Breast epithelium (tissue), 4 donors: ENCODE measurements at regions not wholly inside any gene's neighbourhood (a gene's known extent, or its start where the extent isn't known, plus 50 kb on each side); places are given as distances from the start of the nearest gene placed in this dataset.
"Not testable (repeated sequence)": the region's sequence is repeated elsewhere in the genome, so short reads cannot be mapped to it uniquely, and the experiment has no call there.

Experiments used
- DNase-seq, 2 donors: peaks; one replicate each; pipeline ENCODE4 v3.0.0-alpha.2; 2019; ENCODE audit warnings: low spot score in 2 of 2
- H3K27ac ChIP-seq, 2 donors: fragments of 200-600 bp; sonication (generic) in 1 of 2; one replicate each; pipeline ENCODE4 v1.5.1; 2016 to 2019; ENCODE audit warnings: mild to moderate bottlenecking in 1 of 2
- H3K27me3 ChIP-seq, 2 donors: fragments of 200-600 bp; sonication (generic) in 1 of 2; one replicate each; pipeline versions ENCODE4 v1.5.1 to v1.6.0; 2017 to 2019; ENCODE audit warnings: control low read depth in 1 of 2, mild to moderate bottlenecking in 1 of 2
- H3K36me3 ChIP-seq: fragments of 200-600 bp; one replicate; pipeline ENCODE4 v1.5.1; 2019
- H3K4me1 ChIP-seq, 2 donors: fragments of 200-600 bp; sonication (generic); one replicate each; pipeline ENCODE4 v1.5.1; 2016 to 2019; ENCODE audit warnings: control low read depth in 1 of 2
- H3K4me3 ChIP-seq, 3 donors: fragments of 200-600 bp; sonication (generic); 1 replicate in 2 of 3; 2 replicates in 1 of 3; pipeline ENCODE4 v1.5.1; 2016 to 2019; ENCODE audit warnings: mild to moderate bottlenecking in 3 of 3, moderate library complexity in 2 of 3
- H3K9me3 ChIP-seq, 2 donors: fragments of 200-600 bp; sonication (generic) in 1 of 2; one replicate each; pipeline ENCODE4 v1.5.1; 2016 to 2019; ENCODE audit warnings: control low read depth in 1 of 2
- POLR2A ChIP-seq: fragments of 450-650 bp; IDR thresholded peaks from one replicate; pipeline ENCODE4 v1.6.1; 2016; ENCODE audit warnings: antibody characterized with exemption, mild to moderate bottlenecking, moderate library complexity
- POLR2AphosphoS5 ChIP-seq, 3 donors: sonication (generic); formaldehyde crosslinking; IDR thresholded peaks; one replicate each; pipeline ENCODE4 v1.6.1; 2017; ENCODE audit warnings: antibody characterized with exemption in 3 of 3
- intact Hi-C: fragments of 100-400 bp; cut with DNase I; formaldehyde crosslinking; loops from one replicate; pipeline ENCODE4 v1.15.1; 2023; ENCODE audit warnings: low total_unique reads
- TF ChIP-seq, protein P1 (sequence below), 3 donors: fragments of 450-650 bp; IDR thresholded peaks; one replicate each; pipeline ENCODE4 v1.5.1; 2016 to 2017; ENCODE audit warnings: antibody characterized with exemption in 3 of 3, mild to moderate bottlenecking in 3 of 3, moderate library complexity in 3 of 3

DNA sequence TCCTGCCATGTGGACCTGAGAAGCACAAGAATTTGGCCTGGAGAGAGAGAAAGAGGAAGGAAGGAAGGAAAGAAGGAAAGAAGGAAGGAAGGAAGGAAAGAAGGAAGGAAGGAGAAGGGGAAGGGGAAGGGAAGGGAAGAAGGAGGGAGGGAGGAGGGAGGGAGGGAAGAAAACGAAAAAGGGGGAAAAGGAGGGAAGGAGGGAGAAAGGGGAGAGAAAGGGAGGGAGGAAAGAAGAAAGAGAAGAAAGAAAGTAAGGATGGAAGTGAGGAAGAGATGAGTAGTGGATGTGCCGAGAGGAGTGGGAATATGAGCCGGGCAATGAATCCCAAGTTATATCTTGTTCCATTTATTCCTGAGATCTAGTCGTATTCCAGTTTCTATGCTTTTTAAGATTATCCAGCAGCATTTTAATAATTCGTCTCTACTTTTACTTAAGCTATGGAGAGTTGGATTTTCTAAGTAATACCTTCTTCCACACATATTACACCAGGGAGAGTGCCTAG lies 247.8 kb downstream of the TDRD15 start:
- intact Hi-C loops, result no loop called here
- H3K4me1 ChIP-seq, result no peaks in the 10 kb centered on the region
- DNase-seq, result no peak
- no peaks in the 10 kb centered on the region for H3K9me3 ChIP-seq
- H3K4me3 ChIP-seq, result no peak overlapping the region
- H3K36me3 ChIP-seq, result no peaks in the 10 kb centered on the region
- TF ChIP-seq POLR2A, result no peak
- TF ChIP-seq, protein P1, sequence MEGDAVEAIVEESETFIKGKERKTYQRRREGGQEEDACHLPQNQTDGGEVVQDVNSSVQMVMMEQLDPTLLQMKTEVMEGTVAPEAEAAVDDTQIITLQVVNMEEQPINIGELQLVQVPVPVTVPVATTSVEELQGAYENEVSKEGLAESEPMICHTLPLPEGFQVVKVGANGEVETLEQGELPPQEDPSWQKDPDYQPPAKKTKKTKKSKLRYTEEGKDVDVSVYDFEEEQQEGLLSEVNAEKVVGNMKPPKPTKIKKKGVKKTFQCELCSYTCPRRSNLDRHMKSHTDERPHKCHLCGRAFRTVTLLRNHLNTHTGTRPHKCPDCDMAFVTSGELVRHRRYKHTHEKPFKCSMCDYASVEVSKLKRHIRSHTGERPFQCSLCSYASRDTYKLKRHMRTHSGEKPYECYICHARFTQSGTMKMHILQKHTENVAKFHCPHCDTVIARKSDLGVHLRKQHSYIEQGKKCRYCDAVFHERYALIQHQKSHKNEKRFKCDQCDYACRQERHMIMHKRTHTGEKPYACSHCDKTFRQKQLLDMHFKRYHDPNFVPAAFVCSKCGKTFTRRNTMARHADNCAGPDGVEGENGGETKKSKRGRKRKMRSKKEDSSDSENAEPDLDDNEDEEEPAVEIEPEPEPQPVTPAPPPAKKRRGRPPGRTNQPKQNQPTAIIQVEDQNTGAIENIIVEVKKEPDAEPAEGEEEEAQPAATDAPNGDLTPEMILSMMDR (IDR thresholded peaks at IDR 0.05), result no peak
- no peaks in the 10 kb centered on the region for H3K27me3 ChIP-seq
- no peak overlapping the region for H3K27ac ChIP-seq

DNA sequence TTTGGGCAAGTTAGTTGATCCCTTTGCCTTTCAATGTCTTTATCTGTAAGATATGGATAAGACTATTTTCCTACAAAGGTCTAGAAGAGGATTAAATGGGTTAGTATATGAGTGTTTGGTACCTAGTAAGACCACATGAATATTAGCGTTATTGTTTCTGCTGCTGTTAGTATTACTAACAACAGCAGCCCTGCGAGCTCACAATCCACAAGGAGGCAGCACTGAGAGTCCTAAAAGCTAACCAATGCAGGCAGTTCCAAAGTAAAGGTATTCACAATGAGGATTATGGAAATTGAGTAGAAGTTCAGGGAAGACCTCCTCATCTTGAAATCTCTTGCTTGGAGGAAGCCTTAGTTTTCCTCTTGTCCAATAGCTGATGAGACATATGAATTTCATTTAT lies 248.9 kb downstream of the TDRD15 start:
- DNase-seq, result no peak
- TF ChIP-seq, protein P1 (IDR thresholded peaks at IDR 0.05), result no peak
- TF ChIP-seq POLR2A (no peak), POLR2AphosphoS5 (IDR thresholded peaks at IDR 0.05) (no peak)
- no peaks in the 10 kb centered on the region for H3K27me3 ChIP-seq
- H3K9me3 ChIP-seq, result no peaks in the 10 kb centered on the region
- H3K4me1 ChIP-seq, result no peaks in the 10 kb centered on the region
- no peaks in the 10 kb centered on the region for H3K36me3 ChIP-seq
- H3K27ac ChIP-seq, result no peak overlapping the region
- no peak overlapping the region for H3K4me3 ChIP-seq
- intact Hi-C loops, result no loop called here

DNA sequence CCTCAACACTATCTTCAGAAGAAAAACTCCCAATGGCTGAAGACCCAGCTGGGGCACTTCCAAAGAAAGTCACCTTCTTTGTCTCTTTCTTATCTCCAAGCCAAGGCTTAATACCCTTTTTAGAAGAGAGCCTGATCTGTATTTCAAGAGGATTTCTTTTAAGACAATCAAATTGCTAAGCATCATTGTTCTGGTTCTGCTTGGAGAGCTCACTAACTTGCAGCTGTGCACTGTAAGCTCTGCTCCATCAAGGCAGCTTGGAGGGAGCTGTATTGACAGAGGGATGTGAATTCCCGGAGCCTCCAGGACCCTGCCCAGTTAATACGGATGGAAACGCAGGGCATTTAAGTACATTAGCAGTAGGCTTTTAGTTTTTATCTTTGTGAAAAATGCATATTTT lies 253.1 kb downstream of the TDRD15 start:
- no peaks in the 10 kb centered on the region for H3K36me3 ChIP-seq

DNA sequence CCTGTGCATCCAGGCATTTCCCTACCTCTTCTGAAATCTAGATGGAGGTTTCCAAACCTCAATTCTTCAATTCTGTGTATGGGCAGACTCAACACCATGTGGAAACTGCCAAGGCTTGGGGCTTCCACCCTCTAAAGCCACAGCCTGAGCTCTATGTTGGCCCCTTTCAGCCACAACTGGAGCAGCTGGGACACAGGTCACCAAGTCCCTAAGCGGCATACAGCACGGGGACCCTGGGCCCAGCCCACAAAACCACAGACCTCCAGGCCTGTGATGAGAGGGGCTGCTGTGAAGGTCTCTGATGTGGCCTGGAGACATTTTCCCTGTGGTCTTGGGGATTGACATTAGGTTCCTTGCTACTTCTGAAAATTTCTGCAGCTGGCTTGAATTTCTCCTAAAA lies 255.4 kb downstream of the TDRD15 start:
- Histone ChIP-seq H3K4me1 (no peaks in the 10 kb centered on the region), H3K27me3 (no peaks in the 10 kb centered on the region), H3K4me3 (no peak overlapping the region), H3K27ac (no peak overlapping the region), H3K36me3 (no peaks in the 10 kb centered on the region), H3K9me3 (no peaks in the 10 kb centered on the region)
- TF ChIP-seq POLR2AphosphoS5 (IDR thresholded peaks at IDR 0.05) (no peak), POLR2A (no peak)
- TF ChIP-seq, protein P1 (IDR thresholded peaks at IDR 0.05), result no peak
- intact Hi-C loops, result no loop called here
- DNase-seq, result no peak

More for the DNA sequence above, 253.1 kb downstream of the TDRD15 start:
- no peak overlapping the region for H3K4me3 ChIP-seq
- no peak overlapping the region for H3K27ac ChIP-seq
- no peak for DNase-seq
- no peaks in the 10 kb centered on the region for H3K4me1 ChIP-seq
- no peaks in the 10 kb centered on the region for H3K27me3 ChIP-seq
- H3K9me3 ChIP-seq, result no peaks in the 10 kb centered on the region
- intact Hi-C loops, result no loop called here
- TF ChIP-seq POLR2AphosphoS5 (IDR thresholded peaks at IDR 0.05), result no peak
- TF ChIP-seq, protein P1 (IDR thresholded peaks at IDR 0.05), result no peak
- no peak for TF ChIP-seq POLR2A

DNA sequence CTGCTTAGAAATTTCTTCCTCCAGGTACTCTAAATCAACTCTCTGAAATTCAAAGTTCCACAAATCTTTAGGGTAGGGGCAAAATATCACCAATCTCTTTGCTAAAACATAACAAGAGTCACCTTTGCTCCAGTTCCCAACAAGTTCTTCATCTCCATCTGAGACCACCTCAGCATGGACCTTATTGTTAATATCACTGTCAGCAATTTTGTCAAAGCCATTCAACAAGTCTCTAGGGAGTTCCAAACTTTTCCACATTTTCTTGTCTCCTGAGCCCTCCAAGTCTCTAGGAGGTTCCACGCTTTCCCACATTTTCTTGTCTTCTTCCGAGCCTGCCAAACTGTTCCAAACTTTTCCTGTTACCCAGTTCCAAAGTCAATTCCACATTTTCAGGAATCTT lies 255.9 kb downstream of the TDRD15 start:
- H3K4me3 ChIP-seq, H3K27ac ChIP-seq, intact Hi-C loops: not testable (repeated sequence)

DNA sequence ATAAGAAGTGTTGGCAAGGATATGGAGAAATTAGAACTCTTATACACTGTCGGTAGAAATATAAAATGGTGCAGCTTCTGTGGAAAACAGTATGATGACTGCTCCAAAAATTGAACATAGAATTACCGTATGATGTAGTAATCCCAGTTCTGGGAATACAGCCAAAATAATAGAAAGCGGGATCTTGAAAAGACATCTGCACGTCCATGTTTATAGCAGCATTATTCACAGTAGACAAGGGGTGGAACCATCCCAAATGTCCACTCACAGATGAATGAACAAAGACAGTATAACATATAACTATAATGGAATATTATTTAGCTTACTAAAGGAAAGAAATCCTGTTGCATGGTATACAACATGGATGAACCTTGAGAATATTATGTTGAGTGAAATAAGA lies 257.7 kb downstream of the TDRD15 start:
- no peaks in the 10 kb centered on the region for H3K36me3 ChIP-seq
- H3K4me3 ChIP-seq, result no peak overlapping the region
- TF ChIP-seq POLR2AphosphoS5 (IDR thresholded peaks at IDR 0.05), result no peak
- intact Hi-C loops, result no loop called here
- DNase-seq, result no peak
- H3K27me3 ChIP-seq, result no peaks in the 10 kb centered on the region
- H3K27ac ChIP-seq, result no peak overlapping the region
- no peaks in the 10 kb centered on the region for H3K9me3 ChIP-seq
- H3K4me1 ChIP-seq, result no peaks in the 10 kb centered on the region

More for the DNA sequence above, 255.9 kb downstream of the TDRD15 start:
- not testable (repeated sequence) for H3K4me1 ChIP-seq, H3K27me3 ChIP-seq, H3K36me3 ChIP-seq, H3K9me3 ChIP-seq, DNase-seq
